ENCODE measurements at regions not wholly inside any gene's neighbourhood (a gene's known extent, or its start where the extent isn't known, plus 50 kb on each side); places are given as distances from the start of the nearest gene placed in this dataset.

- TF ChIP-seq ZFX (IDR thresholded peaks at IDR 0.05; ENCODE audit: borderline replicate concordance) (no peak), CTCF (IDR thresholded peaks at IDR 0.05) (no peak)
- H3K27ac ChIP-seq: no peak overlapping the region
Observed at GRCh38 chr10:52906046-52906445, 133.5 kb upstream of the MBL2 start.

- H3K27ac ChIP-seq: no peak overlapping the region
- TF ChIP-seq ZFX (IDR thresholded peaks at IDR 0.05; ENCODE audit: borderline replicate concordance) (no peak), CTCF (IDR thresholded peaks at IDR 0.05) (no peak)
Observed at GRCh38 chr10:52903397-52903938, 130.9 kb upstream of the MBL2 start.

GRCh38 chr10:52900593-52900992 is 128.0 kb upstream of the MBL2 start:
- no peak overlapping the region for H3K27ac ChIP-seq
- TF ChIP-seq CTCF (IDR thresholded peaks at IDR 0.05) (no peak), ZFX (IDR thresholded peaks at IDR 0.05; ENCODE audit: borderline replicate concordance) (no peak)

- TF ChIP-seq CTCF (IDR thresholded peaks at IDR 0.05): no peak
- no peak overlapping the region for H3K27ac ChIP-seq
Observed at GRCh38 chr10:52897162-52897561, 124.6 kb upstream of the MBL2 start.

GRCh38 chr10:52895059-52895458 is 122.5 kb upstream of the MBL2 start:
- H3K27ac ChIP-seq: no peak overlapping the region
- TF ChIP-seq ZFX (IDR thresholded peaks at IDR 0.05; ENCODE audit: borderline replicate concordance) (no peak), CTCF (IDR thresholded peaks at IDR 0.05) (no peak)

GRCh38 chr10:52890281-52890680 is 117.7 kb upstream of the MBL2 start:
- TF ChIP-seq ZFX (IDR thresholded peaks at IDR 0.05; ENCODE audit: borderline replicate concordance) (no peak), CTCF (IDR thresholded peaks at IDR 0.05) (no peak)
- no peak overlapping the region for H3K27ac ChIP-seq

GRCh38 chr10:52889611-52890010 is 117.0 kb upstream of the MBL2 start:
- TF ChIP-seq ZFX (IDR thresholded peaks at IDR 0.05; ENCODE audit: borderline replicate concordance) (no peak), CTCF (IDR thresholded peaks at IDR 0.05) (no peak)
- no peak overlapping the region for H3K27ac ChIP-seq

Data from 22Rv1 (cell line).